ENCODE measurements at regions not wholly inside any gene's neighbourhood (a gene's known extent, or its start where the extent isn't known, plus 50 kb on each side); places are given as distances from the start of the nearest gene placed in this dataset.

- TF ChIP-seq KDM6A (CRISPR knock-in tag; IDR thresholded peaks at IDR 0.05; ENCODE audit: low read depth) (no peak), CENPX (CRISPR knock-in tag; IDR thresholded peaks at IDR 0.05) (no peak), NR2F2 (IDR thresholded peaks at IDR 0.05; ENCODE audit: borderline replicate concordance, low read depth) (no peak), NBN (conservative IDR thresholded peaks at IDR 0.05) (no peak), SRF (IDR thresholded peaks at IDR 0.05; ENCODE audit: low read depth, low read length) (no peak), SP140L (CRISPR knock-in tag; IDR thresholded peaks at IDR 0.05; ENCODE audit: borderline replicate concordance) (no peak), JUN (CRISPR knock-in tag; IDR thresholded peaks at IDR 0.05) (no peak)
Observed at GRCh38 chr2:223199531-223200515, 147.8 kb downstream of the KCNE4 start (continued).

DNA sequence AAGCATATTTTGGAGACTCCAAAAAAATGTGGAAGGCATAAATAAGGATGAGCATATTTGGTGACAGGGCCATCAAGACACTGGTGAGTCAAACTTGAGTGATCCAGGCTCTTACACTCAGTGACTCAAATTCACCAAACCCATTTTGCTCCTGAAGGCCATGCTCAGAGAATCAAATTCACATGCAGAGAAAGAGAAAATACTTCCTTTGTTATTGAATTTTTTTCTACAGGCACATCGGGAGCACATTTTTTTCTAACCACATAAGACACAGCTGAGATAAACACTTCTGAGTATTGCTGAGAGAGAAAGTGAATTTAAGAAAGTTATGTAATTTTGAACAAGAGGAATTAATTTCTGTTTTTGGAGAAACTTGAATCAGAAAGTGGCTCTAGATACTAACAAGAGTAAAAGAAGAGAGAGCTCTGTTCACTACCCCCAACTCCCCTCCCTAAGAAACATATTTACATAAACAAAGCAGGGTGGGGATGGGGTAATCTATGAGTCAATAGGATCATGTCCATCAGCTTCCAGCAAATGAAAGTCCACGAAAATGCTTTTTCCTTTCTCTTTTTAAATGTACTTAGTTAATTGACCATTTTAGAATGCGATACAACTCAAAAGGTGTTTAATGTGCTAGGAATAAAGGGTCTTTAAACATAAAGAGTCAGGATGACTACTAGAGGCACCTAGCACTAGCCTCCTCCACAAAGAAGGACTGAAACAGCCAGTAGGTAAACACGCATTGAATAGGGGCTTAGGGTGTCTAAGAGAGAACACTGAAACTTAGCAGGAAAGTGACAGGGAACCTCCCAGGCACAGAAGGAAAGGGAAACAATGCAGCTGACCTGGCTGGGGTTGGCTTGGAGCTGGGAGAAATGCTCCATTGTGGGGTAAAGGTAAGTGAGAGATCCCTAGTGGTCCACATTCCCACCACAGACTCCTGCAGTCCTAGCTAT lies 152.3 kb downstream of the KCNE4 start:
- intact Hi-C loops (cut with micrococcal nuclease; ENCODE audit: unreplicated experiment) (no loop called here), in situ Hi-C loops (cut with HindIII; ENCODE audit: extremely low pct_ligation_motif_present, low pct_unique_long_range_greater_than_20kb) (no loop called here)
- H4K20me1 ChIP-seq (ENCODE audit: insufficient read depth, low read length): no peaks in the 10 kb centered on the region
- H3K4me2 ChIP-seq (ENCODE audit: low read depth, low read length): no peak overlapping the region
- no peak overlapping the region for H3K27ac ChIP-seq (ENCODE audit: extremely low read length, insufficient read depth, low read length)
- ATAC-seq (no peak), FAIRE-seq (no peak), DNase-seq (ENCODE audit: low spot score) (no peak)
- no peaks in the 10 kb centered on the region for H3K4me1 ChIP-seq (ENCODE audit: insufficient read depth, low read length)
- no peaks in the 10 kb centered on the region for H3K36me3 ChIP-seq (replicated peaks in 1 of 2; ENCODE audit: control insufficient read depth in 1 of 2, insufficient read depth in 2 of 2, low read length in 2 of 2)
- no peak overlapping the region for H3K4me3 ChIP-seq (replicated peaks in 1 of 3; ENCODE audit: insufficient read depth in 1 of 3, low read depth in 2 of 3, low read length in 3 of 3)
- H3K27me3 ChIP-seq (ENCODE audit: control insufficient read depth in 1 of 2, insufficient read depth in 2 of 2, low read length in 2 of 2): peaks cover 0 to 1% of the 10 kb centered on the region in 2 experiments; a peak in 1 of 5 replicates
- POLR2A ChIA-PET: no interaction called here
- no peaks in the 10 kb centered on the region for H3K9me3 ChIP-seq (ENCODE audit: low read length)
- 16% methylated on average over 4 of the region's 4 CpGs for WGBS (ENCODE audit: low lambda C conversion rate)
- no TSS peak for BruUV-seq (replicated peaks)
- H3K9ac ChIP-seq (ENCODE audit: insufficient read depth, low read depth, low read length): no peak overlapping the region
- CTCF ChIA-PET (ENCODE audit: low intra/inter-chr PET ratio, low total read pairs): no interaction called here
- no peaks in the 10 kb centered on the region for H3K79me2 ChIP-seq (ENCODE audit: insufficient read depth, low read length)
- no peak overlapping the region for H2AFZ ChIP-seq (ENCODE audit: low read length)
- TF ChIP-seq HNRNPL (IDR thresholded peaks at IDR 0.05; ENCODE audit: low read depth, low read length): no peak
- no peak for TF ChIP-seq ZBTB7B (CRISPR knock-in tag; IDR thresholded peaks at IDR 0.05)
- no peak for TF ChIP-seq FOXK2 (IDR thresholded peaks at IDR 0.05)
- TF ChIP-seq NBN (conservative IDR thresholded peaks at IDR 0.05): no peak
- no peak for TF ChIP-seq E2F2 (CRISPR knock-in tag; IDR thresholded peaks at IDR 0.05; ENCODE audit: borderline replicate concordance)
- no peak for TF ChIP-seq JDP2 (CRISPR knock-in tag; IDR thresholded peaks at IDR 0.05; ENCODE audit: borderline replicate concordance)
- no peak for TF ChIP-seq NCOA2 (CRISPR knock-in tag; IDR thresholded peaks at IDR 0.05)
- no peak for TF ChIP-seq ZNF713 (CRISPR knock-in tag; IDR thresholded peaks at IDR 0.05)
- TF ChIP-seq PHF8 (CRISPR knock-in tag; IDR thresholded peaks at IDR 0.05): no peak
- no peak for TF ChIP-seq TAF15 (IDR thresholded peaks at IDR 0.05; ENCODE audit: low read depth, low read length, poor library complexity, severe bottlenecking)
- no peak for TF ChIP-seq BCL6 (CRISPR knock-in tag; IDR thresholded peaks at IDR 0.05)

Measured in HepG2 (cell line).